HEK293 (cell line): ENCODE measurements at regions not wholly inside any gene's neighbourhood (a gene's known extent, or its start where the extent isn't known, plus 50 kb on each side); places are given as distances from the start of the nearest gene placed in this dataset.

ENCODE experiments used
- SALL2 ChIP-seq: fragments of 450-650 bp; formaldehyde crosslinking; IDR thresholded peaks from 2 replicates; pipeline ENCODE4 v1.5.0; 2017; ENCODE audit warnings: missing biosample characterization, mild to moderate bottlenecking, missing genetic modification characterization, borderline replicate concordance
- TCF7L2 ChIP-seq: IDR thresholded peaks from 2 replicates; pipeline ENCODE4 v1.6.1; 2011; ENCODE audit warnings: low read depth, mild to moderate bottlenecking, inconsistent platforms, low read length, moderate library complexity, borderline replicate concordance
- ZBTB20 ChIP-seq: fragments of 450-650 bp; formaldehyde crosslinking; IDR thresholded peaks from 2 replicates; pipeline ENCODE4 v1.5.1; 2016; ENCODE audit warnings: missing biosample characterization, missing genetic modification characterization
- ZFP3 ChIP-seq: fragments of 450-650 bp; formaldehyde crosslinking; IDR thresholded peaks from 2 replicates; pipeline ENCODE4 v1.5.1; 2016; ENCODE audit warnings: low read depth, missing biosample characterization, missing genetic modification characterization
- ZNF114 ChIP-seq: fragments of 450-650 bp; formaldehyde crosslinking; IDR thresholded peaks from 2 replicates; pipeline ENCODE4 v1.5.0; 2017; ENCODE audit warnings: missing biosample characterization, missing genetic modification characterization
- TF ChIP-seq, protein P1 (sequence below): fragments of 450-650 bp; formaldehyde crosslinking; IDR thresholded peaks from 2 replicates; pipeline ENCODE4 v1.5.1; 2016; ENCODE audit warnings: missing biosample characterization, missing genetic modification characterization

DNA sequence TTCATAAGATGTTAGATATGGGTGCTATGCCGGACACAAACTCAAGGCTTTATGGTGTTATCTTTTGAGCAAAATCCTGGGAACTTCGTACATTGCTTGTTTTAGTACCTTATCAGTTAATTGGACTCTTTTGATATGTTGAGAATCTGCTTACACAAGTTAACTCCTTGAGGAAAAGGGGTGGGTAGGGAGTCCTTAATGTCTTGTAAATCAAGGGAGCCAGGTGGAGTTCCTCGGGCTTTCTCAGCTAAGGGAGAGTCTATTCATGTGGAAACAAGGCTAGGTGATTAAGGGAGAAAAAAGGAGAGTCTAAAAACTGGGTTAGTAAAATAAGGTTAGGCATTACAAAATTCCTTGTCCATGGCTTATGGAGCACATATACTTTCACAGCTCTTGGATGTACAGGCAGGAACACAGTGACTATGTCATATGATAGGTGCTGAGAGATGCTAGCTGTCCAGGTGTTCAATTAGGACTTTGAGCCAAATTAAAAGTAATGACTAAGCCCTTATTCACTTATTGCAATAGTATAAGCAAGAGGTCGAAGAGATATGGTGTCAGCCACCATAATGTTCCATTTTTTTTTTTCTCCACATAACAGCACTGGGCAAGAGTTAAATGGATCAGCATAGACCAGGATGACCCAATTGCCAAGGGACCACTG is 59.5 kb upstream of the DYNAP start:
- TF ChIP-seq, protein P1, sequence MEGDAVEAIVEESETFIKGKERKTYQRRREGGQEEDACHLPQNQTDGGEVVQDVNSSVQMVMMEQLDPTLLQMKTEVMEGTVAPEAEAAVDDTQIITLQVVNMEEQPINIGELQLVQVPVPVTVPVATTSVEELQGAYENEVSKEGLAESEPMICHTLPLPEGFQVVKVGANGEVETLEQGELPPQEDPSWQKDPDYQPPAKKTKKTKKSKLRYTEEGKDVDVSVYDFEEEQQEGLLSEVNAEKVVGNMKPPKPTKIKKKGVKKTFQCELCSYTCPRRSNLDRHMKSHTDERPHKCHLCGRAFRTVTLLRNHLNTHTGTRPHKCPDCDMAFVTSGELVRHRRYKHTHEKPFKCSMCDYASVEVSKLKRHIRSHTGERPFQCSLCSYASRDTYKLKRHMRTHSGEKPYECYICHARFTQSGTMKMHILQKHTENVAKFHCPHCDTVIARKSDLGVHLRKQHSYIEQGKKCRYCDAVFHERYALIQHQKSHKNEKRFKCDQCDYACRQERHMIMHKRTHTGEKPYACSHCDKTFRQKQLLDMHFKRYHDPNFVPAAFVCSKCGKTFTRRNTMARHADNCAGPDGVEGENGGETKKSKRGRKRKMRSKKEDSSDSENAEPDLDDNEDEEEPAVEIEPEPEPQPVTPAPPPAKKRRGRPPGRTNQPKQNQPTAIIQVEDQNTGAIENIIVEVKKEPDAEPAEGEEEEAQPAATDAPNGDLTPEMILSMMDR, result no peak
- TF ChIP-seq ZNF114, result no peak
- no peak for TF ChIP-seq ZFP3 (tag by site-specific recombination)
- TF ChIP-seq TCF7L2, result no peak
- no peak for TF ChIP-seq SALL2 (tag by site-specific recombination)
- TF ChIP-seq ZBTB20, result no peak
